IMR-90 (cell line): ENCODE measurements at regions not wholly inside any gene's neighbourhood (a gene's known extent, or its start where the extent isn't known, plus 50 kb on each side); places are given as distances from the start of the nearest gene placed in this dataset.

ENCODE experiments used
- ATAC-seq: fragments of 200-7000 bp; cut with Tn5 transposase; 2 replicates; pipeline ENCODE4 v1.9.1; 2020; ENCODE audit warnings: low read depth, mild to moderate bottlenecking, moderate library complexity
- BruUV-seq: library from RNA; stranded (reverse); fragments of 400-500 nt; replicated peaks from 2 replicates; lab custom pipeline; 2021; lab: Mats Ljungman, UMichigan
- CTCF ChIA-PET: fragments of 300-600 bp; formaldehyde crosslinking; extraction: SDS; loops from one replicate; lab custom pipeline; 2021; ENCODE audit warnings: antibody characterized with exemption; lab: Yijun Ruan, JAX
- POLR2A ChIA-PET: fragments of 300-600 bp; sonication (Branson Sonifier 250); formaldehyde crosslinking; loops from one replicate; lab custom pipeline; 2022; ENCODE audit warnings: antibody characterized with exemption; ENCODE audit not compliant: unreplicated experiment; lab: Charles Lee
- DNase-seq: peaks from one replicate; pipeline ENCODE4 v3.0.0; 2013
- H2AFZ ChIP-seq: replicated peaks from 2 replicates; pipeline ENCODE3; 2013; ENCODE audit warnings: low read length, mild to moderate bottlenecking; ENCODE audit not compliant: poor library complexity
- H2AK5ac ChIP-seq: 2 replicates; pipeline ENCODE4 v1.6.1; 2013; ENCODE audit warnings: low read depth, low read length, inconsistent platforms
- H2AK9ac ChIP-seq: replicated peaks from 2 replicates; pipeline ENCODE3; 2013; ENCODE audit warnings: mild to moderate bottlenecking, low read depth, low read length, moderate library complexity; ENCODE audit not compliant: poor library complexity
- H2BK120ac ChIP-seq: 2 replicates; pipeline ENCODE4 v1.6.1; 2013; ENCODE audit warnings: low read depth, low read length, inconsistent platforms
- H2BK15ac ChIP-seq: 3 replicates; pipeline ENCODE4 v1.6.1; 2013; ENCODE audit warnings: low read depth, low read length, inconsistent platforms
- H2BK20ac ChIP-seq: 2 replicates; pipeline ENCODE4 v1.6.1; 2013; ENCODE audit warnings: low read depth, mild to moderate bottlenecking, inconsistent platforms, low read length, moderate library complexity
- H2BK5ac ChIP-seq: 2 replicates; pipeline ENCODE4 v1.6.1; 2013; ENCODE audit warnings: mild to moderate bottlenecking, low read depth, low read length, inconsistent platforms; ENCODE audit not compliant: poor library complexity, severe bottlenecking
- H3K14ac ChIP-seq: replicated peaks from 2 replicates; pipeline ENCODE4 v1.6.1; 2013; ENCODE audit warnings: low read depth, low read length, inconsistent platforms
- H3K18ac ChIP-seq: 2 replicates; pipeline ENCODE4 v1.6.1; 2013; ENCODE audit warnings: low read depth, low read length, control low read depth
- H3K23ac ChIP-seq: 2 replicates; pipeline ENCODE4 v1.6.1; 2013; ENCODE audit warnings: low read depth, low read length, inconsistent platforms
- H3K27ac ChIP-seq: 2 replicates; pipeline ENCODE4 v1.5.1; 2013; ENCODE audit warnings: mild to moderate bottlenecking, control low read depth, low read length; ENCODE audit not compliant: insufficient read depth
- H3K27me3 ChIP-seq: 2 replicates; pipeline ENCODE4 v1.6.1; 2013; ENCODE audit warnings: low read length; ENCODE audit not compliant: control insufficient read depth, insufficient read depth
- H3K36me3 ChIP-seq: 2 replicates; pipeline ENCODE4 v1.6.1; 2013; ENCODE audit warnings: low read length, mixed read lengths; ENCODE audit not compliant: control insufficient read depth, insufficient read depth
- H3K4ac ChIP-seq: 2 replicates; pipeline ENCODE4 v1.6.1; 2013; ENCODE audit warnings: low read depth, low read length, inconsistent platforms
- H3K4me1 ChIP-seq: 2 replicates; pipeline ENCODE4 v1.6.1; 2013; ENCODE audit warnings: low read length, mixed read lengths; ENCODE audit not compliant: control insufficient read depth, insufficient read depth
- H3K4me2 ChIP-seq: 2 replicates; pipeline ENCODE4 v1.6.1; 2013; ENCODE audit warnings: low read depth, mild to moderate bottlenecking, control low read depth, low read length, moderate library complexity
- H3K4me3 ChIP-seq: 2 replicates; pipeline ENCODE4 v1.5.1; 2013; ENCODE audit warnings: low read depth, mild to moderate bottlenecking, control low read depth, low read length, moderate library complexity; ENCODE audit not compliant: insufficient read depth
- H3K56ac ChIP-seq: 2 replicates; pipeline ENCODE4 v1.6.1; 2013; ENCODE audit warnings: low read length, inconsistent platforms; ENCODE audit not compliant: insufficient read depth; ENCODE audit errors: extremely low read depth
- H3K79me1 ChIP-seq, 2 experiments: 2 replicates each; pipeline ENCODE4 v1.6.1; 2013; ENCODE audit warnings: low read length in 2 of 2, inconsistent platforms in 1 of 2, low read depth in 1 of 2
- H3K9ac ChIP-seq: 2 replicates; pipeline ENCODE4 v1.6.1; 2013; ENCODE audit warnings: low read depth, low read length, control low read depth
- H3K9me1 ChIP-seq: 2 replicates; pipeline ENCODE4 v1.6.1; 2013; ENCODE audit warnings: low read length, inconsistent platforms; ENCODE audit not compliant: insufficient read depth
- H3K9me3 ChIP-seq: 2 replicates; pipeline ENCODE4 v1.6.1; 2013; ENCODE audit warnings: low read length; ENCODE audit not compliant: control insufficient read depth, insufficient read depth
- H4K20me1 ChIP-seq: 2 replicates; pipeline ENCODE4 v1.6.1; 2013; ENCODE audit warnings: low read length, inconsistent platforms; ENCODE audit not compliant: insufficient read depth
- H4K5ac ChIP-seq: 2 replicates; pipeline ENCODE4 v1.6.1; 2013; ENCODE audit warnings: mild to moderate bottlenecking, low read depth, low read length, control low read depth
- H4K8ac ChIP-seq, 2 experiments: 2 replicates each; pipeline ENCODE4 v1.6.1; 2013; ENCODE audit warnings: low read depth in 2 of 2, low read length in 2 of 2, control low read depth in 1 of 2, inconsistent platforms in 1 of 2
- H4K91ac ChIP-seq: 2 replicates; pipeline ENCODE4 v1.6.1; 2013; ENCODE audit warnings: low read depth, low read length, inconsistent platforms; ENCODE audit not compliant: insufficient read depth
- BHLHE40 ChIP-seq: fragments of 150-350 bp; IDR thresholded peaks from 2 replicates; pipeline ENCODE4 v1.6.1; 2016; ENCODE audit warnings: mild to moderate bottlenecking, low read depth, low read length
- RCOR1 ChIP-seq: IDR thresholded peaks from 2 replicates; pipeline ENCODE4 v1.6.1; 2012; ENCODE audit warnings: mild to moderate bottlenecking, low read length, improper control_type of control experiment; ENCODE audit not compliant: insufficient replicate concordance
- SMC3 ChIP-seq: fragments of 150-350 bp; IDR thresholded peaks from 2 replicates; pipeline ENCODE4 v1.6.1; 2016; ENCODE audit warnings: low read depth, mild to moderate bottlenecking, antibody characterized with exemption, low read length, moderate library complexity
- WGBS, 2 experiments: methylation state at CpG; one replicate each; pipeline versions ENCODE4 v1.1.5 to v1.1.7; 2013; ENCODE audit warnings: missing lambda C conversion rate in 2 of 2; ENCODE audit not compliant: insufficient read length in 1 of 2; ENCODE audit errors: extremely low coverage in 2 of 2; 5-methylcytosine and 5-hydroxymethylcytosine counted together
- dilution Hi-C: fragments of 300-500 bp; cut with HindIII; formaldehyde crosslinking; loops from one replicate; pipeline ENCODE4 v1.14.3; 2018; ENCODE audit warnings: low sequenced_read_pairs; ENCODE audit not compliant: unreplicated experiment
- in situ Hi-C: fragments of 300-500 bp; cut with MboI; formaldehyde crosslinking; loops from 3 replicates; pipeline ENCODE4 v1.14.3; 2019; ENCODE audit warnings: low sequenced_read_pairs, inconsistent platforms, mixed read lengths
- intact Hi-C: fragments of 100-400 bp; cut with micrococcal nuclease; formaldehyde crosslinking; loops from 2 replicates; pipeline ENCODE4 v1.10.0; 2022

GRCh38 chr3:152586974-152587373 lies 248.0 kb upstream of the P2RY1 start:
- H3K23ac ChIP-seq: no peak overlapping the region
- H3K4me1 ChIP-seq: no peaks in the 10 kb centered on the region
- ChIA-PET CTCF (no interaction called here), POLR2A (no interaction called here)
- TF ChIP-seq RCOR1: no peak
- TF ChIP-seq BHLHE40: no peak
- TF ChIP-seq SMC3: no peak
- no peak overlapping the region for H2BK15ac ChIP-seq
- H3K4me3 ChIP-seq: no peak overlapping the region
- WGBS, 2 experiments: 50% methylated on average over 1 of the region's 4 CpGs; no CpG with 5 or more reads in 1 of the 2 experiments
- ATAC-seq (no peak), DNase-seq (no peak)
- no peaks in the 10 kb centered on the region; the same call in 1 of the 2 replicates for H3K9me1 ChIP-seq
- in situ Hi-C loops (no loop called here), dilution Hi-C loops (no loop called here), intact Hi-C loops (no loop called here)
- H4K8ac ChIP-seq: no peak overlapping the region
- H3K9ac ChIP-seq: no peak overlapping the region
- no peaks in the 10 kb centered on the region for H3K9me3 ChIP-seq
- peaks cover 6% of the 10 kb centered on the region for H3K27me3 ChIP-seq
- H2BK120ac ChIP-seq: no peak overlapping the region
- H4K20me1 ChIP-seq: no peaks in the 10 kb centered on the region
- no peak overlapping the region for H2AFZ ChIP-seq
- H2AK9ac ChIP-seq: no peak overlapping the region
- H3K18ac ChIP-seq: no peak overlapping the region
- no peak overlapping the region for H2AK5ac ChIP-seq
- no peak overlapping the region for H3K14ac ChIP-seq
- H4K5ac ChIP-seq: no peak overlapping the region
- no peak overlapping the region for H3K4ac ChIP-seq
- no peaks in the 10 kb centered on the region for H3K36me3 ChIP-seq
- no peak overlapping the region for H3K27ac ChIP-seq
- no peak overlapping the region for H2BK5ac ChIP-seq
- no TSS peak for BruUV-seq
- H3K79me1 ChIP-seq: no peaks in the 10 kb centered on the region
- no peak overlapping the region for H2BK20ac ChIP-seq
- no peak overlapping the region for H4K91ac ChIP-seq
- no peak overlapping the region for H3K4me2 ChIP-seq
- no peak overlapping the region for H3K56ac ChIP-seq
